Frontal cortex (tissue), 3 donors: ENCODE measurements at regions not wholly inside any gene's neighbourhood (a gene's known extent, or its start where the extent isn't known, plus 50 kb on each side); places are given as distances from the start of the nearest gene placed in this dataset.

Experiments
- DNase-seq, 2 donors: peaks; one replicate each; pipeline ENCODE4 v3.0.0; 2012; ENCODE audit warnings: low spot score in 2 of 2
- FAIRE-seq: peaks from 2 replicates; lab custom pipeline; 2012; peaks lifted over from hg19 to GRCh38; lab: Jason Lieb, UNC
- donor health status: control.
- donor health status: control.
- donor health status: control.

DNA sequence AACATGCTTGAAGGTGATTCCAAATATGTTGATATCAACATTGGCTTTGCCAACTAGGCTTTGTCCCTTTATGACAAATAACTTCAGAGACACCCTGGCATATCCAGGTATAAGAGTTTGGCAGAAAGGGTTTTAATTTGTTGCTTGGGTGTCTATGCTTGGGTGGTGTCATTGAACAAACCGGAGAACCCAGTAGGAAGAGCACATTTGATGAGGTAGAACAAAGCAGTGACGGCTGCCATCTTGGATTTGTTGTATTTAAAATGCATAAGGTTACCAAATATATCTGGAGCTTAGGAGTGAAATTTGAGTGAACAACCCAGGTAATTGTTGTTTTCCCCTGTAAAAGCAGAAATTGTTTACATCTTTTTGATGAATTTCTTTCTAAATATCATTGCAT, 503.7 kb upstream of the JARID2 start:
- DNase-seq (no peak), FAIRE-seq (no peak)

- no peak for DNase-seq
- no peak for FAIRE-seq
Observed at GRCh38 chr6:14742680-14743079, 503.2 kb upstream of the JARID2 start.

DNA sequence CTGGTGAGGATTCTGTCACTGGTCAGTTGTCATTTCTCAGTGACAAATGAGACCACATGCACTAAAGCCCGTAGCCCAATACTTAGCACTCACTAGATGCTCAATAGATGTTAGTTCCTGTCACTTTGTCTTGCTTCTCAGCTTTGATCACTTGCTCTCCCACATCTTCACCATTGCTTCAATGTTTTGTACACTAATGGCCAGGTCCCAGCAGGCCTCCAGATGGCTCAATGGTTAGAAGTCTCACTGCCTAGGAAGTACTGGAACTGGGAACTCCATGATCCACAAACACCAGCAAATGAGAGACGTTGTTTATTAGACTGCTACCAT, 502.8 kb upstream of the JARID2 start:
- no peak for FAIRE-seq
- DNase-seq = no peak

GRCh38 chr6:14743474-14744211, 502.2 kb upstream of the JARID2 start:
- no peak for FAIRE-seq
- no peak for DNase-seq

DNA sequence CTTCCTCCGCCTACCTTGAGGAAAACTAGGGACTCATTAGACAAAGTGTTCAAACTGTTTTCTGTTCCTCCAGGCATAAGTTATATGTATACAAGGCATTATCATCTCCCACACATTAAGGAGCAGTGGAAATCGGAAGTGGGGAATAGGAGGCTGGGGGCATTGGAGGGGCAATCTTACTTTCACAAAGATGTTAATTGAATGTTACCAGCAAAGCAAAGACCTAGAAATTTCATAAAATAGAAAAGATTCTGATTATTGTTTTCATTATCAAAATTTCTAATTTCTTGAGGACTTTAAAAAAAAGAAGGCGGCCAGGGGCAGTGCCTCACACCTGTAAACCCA, 501.7 kb upstream of the JARID2 start:
- FAIRE-seq = no peak

DNA sequence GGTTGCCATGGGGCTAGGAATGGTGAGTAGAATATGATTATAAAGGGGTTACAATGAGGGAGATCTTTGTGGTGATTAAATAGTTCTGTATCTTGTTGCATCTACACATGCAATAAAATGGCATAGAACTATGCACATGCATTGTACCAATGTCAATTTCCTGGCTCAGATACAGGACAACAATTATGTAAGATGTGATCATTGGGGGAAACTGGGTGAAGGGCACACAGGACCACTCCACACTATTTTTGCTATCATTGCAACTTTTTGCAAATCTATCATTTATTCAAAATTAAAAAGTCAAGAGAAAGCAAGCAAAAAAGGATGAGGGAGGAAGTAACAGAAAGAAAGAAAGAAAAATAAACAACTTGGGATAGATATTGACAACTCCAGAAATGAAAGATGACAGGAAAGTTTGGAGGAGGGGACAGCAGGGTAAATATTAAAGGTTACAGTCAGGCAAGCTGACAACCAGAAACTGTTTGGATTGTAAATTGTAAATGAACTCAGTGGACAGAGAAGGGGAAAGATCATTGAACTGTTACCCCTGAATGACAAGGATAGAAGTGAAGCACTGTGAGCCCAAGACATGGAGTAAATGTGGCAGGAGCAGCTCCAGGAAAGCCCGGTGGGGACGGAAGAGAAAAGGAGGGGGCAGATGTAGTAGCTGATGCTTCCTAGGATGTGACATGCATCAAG, 499.6 kb upstream of the JARID2 start:
- DNase-seq (no peak), FAIRE-seq (no peak)

More for the DNA sequence above, 501.7 kb upstream of the JARID2 start:
- no peak for DNase-seq

GRCh38 chr6:14747881-14748520, 497.9 kb upstream of the JARID2 start:
- DNase-seq (no peak), FAIRE-seq (no peak)

DNA sequence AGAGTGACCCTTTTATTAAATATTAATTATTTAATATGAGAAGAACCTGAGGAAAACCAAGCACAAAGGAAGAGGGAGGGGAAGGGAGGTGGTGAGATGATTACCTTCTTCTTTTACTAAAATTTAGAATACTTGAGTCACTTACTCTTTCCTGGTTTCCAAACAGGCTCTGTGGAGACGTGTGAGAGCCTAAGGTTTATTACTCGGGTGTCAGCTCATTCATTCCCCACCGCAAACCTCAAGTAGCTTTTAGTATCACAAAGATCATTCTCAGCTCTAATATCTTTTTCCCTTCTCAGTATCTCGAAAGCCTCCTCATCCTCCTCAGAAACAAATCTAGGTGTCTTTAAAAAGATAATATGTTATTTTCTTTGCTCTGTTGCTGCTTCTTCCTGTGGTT, 497.2 kb upstream of the JARID2 start:
- FAIRE-seq = no peak
- DNase-seq = no peak

- no peak for DNase-seq
Observed at GRCh38 chr6:14750059-14750661, 495.7 kb upstream of the JARID2 start.

GRCh38 chr6:14751645-14752175, 494.2 kb upstream of the JARID2 start:
- no peak for DNase-seq
- FAIRE-seq = no peak

More at GRCh38 chr6:14750059-14750661, 495.7 kb upstream of the JARID2 start:
- no peak for FAIRE-seq

GRCh38 chr6:14754751-14755513, 490.9 kb upstream of the JARID2 start:
- DNase-seq (no peak), FAIRE-seq (no peak)

DNA sequence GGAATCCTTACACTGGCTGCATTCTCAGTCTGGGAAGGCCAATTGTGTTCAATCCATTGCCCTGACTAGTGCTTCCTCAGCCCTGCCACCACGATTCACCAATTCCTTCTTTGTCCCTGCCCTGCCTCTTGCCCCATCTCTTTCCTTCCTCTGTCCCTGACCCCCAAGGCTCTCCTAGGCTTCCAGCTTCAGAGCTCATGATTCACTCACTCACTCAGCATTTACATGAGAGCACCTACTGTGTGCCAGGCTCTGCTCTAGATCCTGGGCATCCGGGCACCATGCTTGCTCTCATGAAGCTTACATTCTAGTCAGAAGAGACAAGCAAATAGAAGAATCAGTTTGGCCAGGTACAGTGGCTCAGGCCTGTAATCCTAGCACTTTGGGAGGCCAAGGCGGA, 489.5 kb upstream of the JARID2 start:
- FAIRE-seq (no peak), DNase-seq (no peak)

DNA sequence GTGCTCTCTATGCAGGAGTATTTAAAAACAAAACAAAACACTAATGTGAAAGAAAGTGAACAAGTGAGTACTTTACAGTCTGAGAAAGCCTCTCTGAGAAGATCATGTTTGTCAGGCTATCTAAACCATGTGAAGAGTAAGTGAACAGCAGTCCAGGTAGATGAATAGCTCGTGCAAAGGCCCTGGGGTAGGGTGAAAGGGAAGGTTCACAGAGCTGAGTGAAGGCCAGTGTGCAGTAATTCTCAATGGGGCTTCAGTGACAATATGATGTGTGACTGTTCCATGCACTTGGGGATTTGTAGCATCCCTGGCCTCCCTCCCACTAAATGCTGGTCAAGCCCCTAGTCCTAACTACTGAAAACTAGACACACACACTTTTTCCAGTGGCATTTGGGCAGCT, 488.9 kb upstream of the JARID2 start:
- no peak for FAIRE-seq
- no peak for DNase-seq

DNA sequence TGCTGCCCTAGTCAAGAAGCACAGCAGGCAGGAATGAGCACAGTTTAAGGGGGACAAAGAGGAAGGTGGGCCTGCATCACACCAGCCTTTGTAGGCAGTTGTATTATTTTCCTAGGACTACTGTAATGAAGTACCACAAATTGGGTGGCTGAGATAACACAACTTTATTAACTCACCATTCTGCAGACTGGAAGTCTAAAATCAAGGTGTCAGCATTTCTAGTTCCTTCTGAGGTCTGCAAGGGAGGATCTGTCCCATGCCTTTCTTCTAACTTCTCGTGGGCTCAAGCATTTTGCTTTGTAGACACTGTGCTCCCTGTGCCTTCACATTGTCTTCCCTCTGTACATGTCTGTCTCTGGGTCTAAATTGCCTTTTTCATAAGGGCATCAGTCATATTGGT, 488.5 kb upstream of the JARID2 start:
- no peak for DNase-seq
- no peak for FAIRE-seq

DNA sequence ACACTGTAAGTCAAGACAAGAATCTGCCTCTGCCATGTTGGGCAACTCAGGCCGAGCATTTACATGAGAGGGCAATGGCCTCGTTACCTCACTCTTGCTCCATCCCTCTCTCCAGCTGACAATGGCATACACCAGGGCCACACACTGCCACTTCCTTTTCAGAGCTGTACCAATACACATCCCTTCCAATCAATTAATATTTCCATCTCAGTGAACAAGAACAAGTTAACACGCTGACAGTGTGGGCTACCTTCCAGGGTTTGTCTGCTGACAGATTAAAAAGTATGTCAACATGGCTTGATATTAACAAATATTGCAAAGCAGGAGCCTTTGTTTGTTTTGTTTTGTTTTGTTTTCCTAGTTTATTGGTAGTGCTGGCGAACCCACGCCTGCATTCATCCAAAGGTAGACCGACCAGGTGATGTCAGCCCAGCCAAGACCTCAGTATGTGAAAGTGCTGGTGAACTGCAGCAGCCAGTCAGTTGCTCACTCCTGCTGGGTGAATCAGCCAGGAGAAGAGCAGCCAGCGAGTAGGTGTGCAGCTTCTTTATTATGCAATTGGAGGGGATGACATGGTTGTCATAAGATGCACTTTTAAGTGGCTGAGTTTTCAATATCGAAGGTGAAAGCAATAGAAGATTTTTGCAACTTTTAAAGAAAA, 487.3 kb upstream of the JARID2 start:
- no peak for FAIRE-seq
- DNase-seq = no peak

- DNase-seq (no peak), FAIRE-seq (no peak)
Observed at GRCh38 chr6:14759976-14760672, 485.7 kb upstream of the JARID2 start.

DNA sequence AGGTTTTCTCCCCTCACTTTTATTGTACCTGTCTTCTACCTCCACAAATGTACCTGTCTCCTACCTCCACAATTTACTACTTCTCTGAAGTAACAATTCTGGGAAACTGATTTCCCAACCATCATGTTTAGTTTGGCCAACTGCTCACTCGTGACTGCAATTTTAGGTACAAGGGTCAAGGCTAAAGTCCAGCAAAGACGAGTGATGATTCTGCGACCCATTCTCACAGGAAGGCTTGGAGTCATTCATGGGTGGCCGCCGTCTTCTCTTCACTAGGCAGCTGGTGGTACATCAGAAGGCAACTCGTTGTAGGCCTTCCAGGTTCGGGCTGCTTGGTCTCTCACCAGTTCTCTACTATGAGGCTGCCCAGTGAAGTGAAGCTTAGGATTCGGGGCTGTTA, 483.8 kb upstream of the JARID2 start:
- no peak for DNase-seq

DNA sequence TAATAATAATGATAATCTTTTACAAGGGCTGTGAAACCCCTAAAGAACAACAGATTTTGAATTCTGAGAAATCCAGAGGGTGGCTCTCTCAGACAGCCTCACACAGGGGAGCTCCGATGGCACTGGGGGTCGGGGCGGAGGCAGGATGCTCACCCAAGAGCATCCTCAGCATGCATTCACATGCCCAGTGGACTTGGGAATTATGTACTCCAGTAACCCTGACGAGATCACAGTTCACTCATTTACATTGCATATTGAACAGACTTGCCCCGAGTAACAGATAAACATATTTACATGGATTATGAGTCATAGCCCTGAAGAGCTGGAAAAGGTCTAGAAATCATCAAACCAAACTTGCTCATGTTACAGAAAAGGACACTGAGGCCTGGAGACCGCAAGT, 482.7 kb upstream of the JARID2 start:
- DNase-seq (no peak), FAIRE-seq (no peak)

More for the DNA sequence above, 483.8 kb upstream of the JARID2 start:
- no peak for FAIRE-seq

- FAIRE-seq (no peak), DNase-seq (no peak)
Observed at GRCh38 chr6:14763616-14764015, 482.3 kb upstream of the JARID2 start.
